Activated naive CD4-positive, alpha-beta T cell treated with Interleukin-2 at 50 U/mL for 16 hours (primary cell): ENCODE measurements at regions not wholly inside any gene's neighbourhood (a gene's known extent, or its start where the extent isn't known, plus 50 kb on each side); places are given as distances from the start of the nearest gene placed in this dataset.

Experiments
- DNase-seq: peaks from one replicate; pipeline ENCODE4 v3.0.0-alpha.2; 2020

GRCh38 chr6:54718541-54719023 lies 128.0 kb upstream of the FAM83B start:
- DNase-seq: no peak

- no peak for DNase-seq
Observed at GRCh38 chr6:54719131-54719530, 127.4 kb upstream of the FAM83B start.

- no peak for DNase-seq
Observed at GRCh38 chr6:54719633-54720032, 126.9 kb upstream of the FAM83B start.

- no peak for DNase-seq
Observed at GRCh38 chr6:54722328-54722727, 124.2 kb upstream of the FAM83B start.

GRCh38 chr6:54729716-54730115 lies 116.9 kb upstream of the FAM83B start:
- no peak for DNase-seq

GRCh38 chr6:54730767-54731630 lies 115.6 kb upstream of the FAM83B start:
- no peak for DNase-seq

GRCh38 chr6:54737247-54737646 lies 109.3 kb upstream of the FAM83B start:
- DNase-seq: no peak

GRCh38 chr6:54747955-54748354 lies 98.6 kb upstream of the FAM83B start:
- DNase-seq: no peak

- no peak for DNase-seq
Observed at GRCh38 chr6:54754406-54754805, 92.2 kb upstream of the FAM83B start.

- no peak for DNase-seq
Observed at GRCh38 chr6:54758340-54758739, 88.2 kb upstream of the FAM83B start.

GRCh38 chr6:54768494-54768893 lies 78.1 kb upstream of the FAM83B start:
- DNase-seq: no peak

GRCh38 chr6:54770328-54770727 lies 76.2 kb upstream of the FAM83B start:
- no peak for DNase-seq

GRCh38 chr6:54771968-54772367 lies 74.6 kb upstream of the FAM83B start:
- no peak for DNase-seq

GRCh38 chr6:54772610-54773009 lies 74.0 kb upstream of the FAM83B start:
- DNase-seq: no peak

GRCh38 chr6:54775576-54775975 lies 71.0 kb upstream of the FAM83B start:
- no peak for DNase-seq

- no peak for DNase-seq
Observed at GRCh38 chr6:54776891-54777290, 69.7 kb upstream of the FAM83B start.

GRCh38 chr6:54778731-54779130 lies 67.8 kb upstream of the FAM83B start:
- DNase-seq: no peak

GRCh38 chr6:54784011-54784410 lies 62.6 kb upstream of the FAM83B start:
- no peak for DNase-seq

GRCh38 chr6:54786154-54786553 lies 60.4 kb upstream of the FAM83B start:
- no peak for DNase-seq

- DNase-seq: no peak
Observed at GRCh38 chr6:54787825-54788224, 58.7 kb upstream of the FAM83B start.
